A549 (cell line): ENCODE measurements at regions not wholly inside any gene's neighbourhood (a gene's known extent, or its start where the extent isn't known, plus 50 kb on each side); places are given as distances from the start of the nearest gene placed in this dataset.

Experiments
- MAZ ChIP-seq: fragments of 150-350 bp; IDR thresholded peaks from 2 replicates; pipeline ENCODE4 v1.6.1; 2014; ENCODE audit warnings: antibody characterized with exemption, low read depth, low read length, borderline replicate concordance
- NPAS2 ChIP-seq: fragments of 250-450 bp; sonication (Bioruptor Pico); IDR thresholded peaks from 2 replicates; pipeline ENCODE4 v1.8.0; 2022; ENCODE audit warnings: mild to moderate bottlenecking, moderate library complexity, borderline replicate concordance
- TF ChIP-seq, protein P1 (sequence below): fragments of >200 bp; sonication (Bioruptor Twin); formaldehyde crosslinking; IDR thresholded peaks from 3 replicates; pipeline ENCODE4 v1.5.1; 2016

DNA sequence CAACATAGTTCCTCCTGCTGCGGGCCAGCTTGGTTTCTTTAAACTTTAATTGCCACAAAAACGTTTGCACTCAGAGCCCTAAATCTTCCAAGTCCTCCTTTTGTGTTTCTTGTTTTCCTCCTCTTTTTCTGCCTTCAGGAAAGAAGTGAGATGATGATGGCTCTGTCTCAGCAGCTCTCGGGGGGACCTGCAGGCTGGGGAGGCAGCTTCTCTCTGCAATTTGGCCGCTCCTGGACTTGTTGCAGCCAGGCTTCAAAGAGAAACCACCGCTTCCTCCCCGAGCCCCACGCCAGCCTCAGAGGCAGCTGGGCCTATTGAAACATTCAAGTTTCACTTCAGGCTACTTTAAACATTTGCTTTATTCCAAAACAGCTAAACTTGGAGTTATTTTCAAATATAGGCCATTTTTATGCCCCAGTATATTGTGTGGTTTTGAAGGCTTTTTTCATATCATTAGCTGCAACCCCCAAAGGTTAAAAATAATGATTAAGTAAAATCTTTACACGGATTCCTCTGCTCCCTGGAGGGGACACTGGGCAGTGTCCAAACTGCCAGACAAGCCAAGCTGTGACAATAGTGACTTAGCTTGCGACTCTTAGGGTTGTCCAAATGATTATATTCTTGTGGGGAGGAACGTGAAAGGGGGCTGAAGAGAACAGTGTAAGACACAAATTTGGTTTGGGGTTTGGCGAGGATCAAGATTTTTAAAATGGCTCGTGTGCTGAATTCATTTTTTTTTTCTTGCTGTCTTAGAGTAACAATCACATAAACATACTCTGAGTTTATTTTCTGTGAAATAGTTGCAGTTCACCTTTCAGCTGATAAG is 330.8 kb downstream of the DLEU7 start:
- TF ChIP-seq, protein P1, sequence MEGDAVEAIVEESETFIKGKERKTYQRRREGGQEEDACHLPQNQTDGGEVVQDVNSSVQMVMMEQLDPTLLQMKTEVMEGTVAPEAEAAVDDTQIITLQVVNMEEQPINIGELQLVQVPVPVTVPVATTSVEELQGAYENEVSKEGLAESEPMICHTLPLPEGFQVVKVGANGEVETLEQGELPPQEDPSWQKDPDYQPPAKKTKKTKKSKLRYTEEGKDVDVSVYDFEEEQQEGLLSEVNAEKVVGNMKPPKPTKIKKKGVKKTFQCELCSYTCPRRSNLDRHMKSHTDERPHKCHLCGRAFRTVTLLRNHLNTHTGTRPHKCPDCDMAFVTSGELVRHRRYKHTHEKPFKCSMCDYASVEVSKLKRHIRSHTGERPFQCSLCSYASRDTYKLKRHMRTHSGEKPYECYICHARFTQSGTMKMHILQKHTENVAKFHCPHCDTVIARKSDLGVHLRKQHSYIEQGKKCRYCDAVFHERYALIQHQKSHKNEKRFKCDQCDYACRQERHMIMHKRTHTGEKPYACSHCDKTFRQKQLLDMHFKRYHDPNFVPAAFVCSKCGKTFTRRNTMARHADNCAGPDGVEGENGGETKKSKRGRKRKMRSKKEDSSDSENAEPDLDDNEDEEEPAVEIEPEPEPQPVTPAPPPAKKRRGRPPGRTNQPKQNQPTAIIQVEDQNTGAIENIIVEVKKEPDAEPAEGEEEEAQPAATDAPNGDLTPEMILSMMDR, result no peak
- TF ChIP-seq MAZ (no peak), NPAS2 (CRISPR knock-in tag) (no peak)
